ENCODE measurements at regions not wholly inside any gene's neighbourhood (a gene's known extent, or its start where the extent isn't known, plus 50 kb on each side); places are given as distances from the start of the nearest gene placed in this dataset.

DNA sequence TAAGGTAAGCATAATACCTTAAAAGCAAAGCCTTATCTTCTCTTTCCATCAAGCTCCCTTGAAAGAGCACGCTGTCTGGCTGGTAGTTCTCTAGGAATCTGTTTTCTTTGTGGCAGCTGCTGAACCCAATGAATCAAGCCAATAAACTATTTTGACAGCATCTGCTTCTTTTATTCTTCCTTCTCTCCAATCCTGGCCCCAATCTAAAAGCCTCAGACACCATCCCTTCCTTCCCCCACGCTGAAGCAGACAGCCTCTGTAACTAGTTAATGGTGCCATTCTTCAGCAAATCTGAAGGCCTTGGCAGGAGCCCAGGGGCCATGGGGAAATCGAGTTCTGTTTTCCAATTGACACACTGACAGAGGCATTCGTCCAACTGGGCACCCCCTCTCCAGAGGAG lies 186.6 kb upstream of the LYZL1 start:
- TF ChIP-seq YY1 (IDR thresholded peaks at IDR 0.05; ENCODE audit: extremely low read depth, insufficient replicate concordance, low read depth, low read length) (no peak), EZH2 (IDR thresholded peaks at IDR 0.05) (no peak), POLR2A (IDR thresholded peaks at IDR 0.05; ENCODE audit: borderline replicate concordance, extremely low read depth, insufficient read depth, insufficient read length) (no peak), TCF7L2 (IDR thresholded peaks at IDR 0.05; ENCODE audit: borderline replicate concordance, extremely low read depth, insufficient read depth, insufficient read length) (no peak), CEBPB (IDR thresholded peaks at IDR 0.05; ENCODE audit: low read depth) (no peak)
- TF ChIP-seq, protein P1, sequence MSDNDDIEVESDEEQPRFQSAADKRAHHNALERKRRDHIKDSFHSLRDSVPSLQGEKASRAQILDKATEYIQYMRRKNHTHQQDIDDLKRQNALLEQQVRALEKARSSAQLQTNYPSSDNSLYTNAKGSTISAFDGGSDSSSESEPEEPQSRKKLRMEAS (IDR thresholded peaks at IDR 0.05) = no peak
- TF ChIP-seq, protein P2, sequence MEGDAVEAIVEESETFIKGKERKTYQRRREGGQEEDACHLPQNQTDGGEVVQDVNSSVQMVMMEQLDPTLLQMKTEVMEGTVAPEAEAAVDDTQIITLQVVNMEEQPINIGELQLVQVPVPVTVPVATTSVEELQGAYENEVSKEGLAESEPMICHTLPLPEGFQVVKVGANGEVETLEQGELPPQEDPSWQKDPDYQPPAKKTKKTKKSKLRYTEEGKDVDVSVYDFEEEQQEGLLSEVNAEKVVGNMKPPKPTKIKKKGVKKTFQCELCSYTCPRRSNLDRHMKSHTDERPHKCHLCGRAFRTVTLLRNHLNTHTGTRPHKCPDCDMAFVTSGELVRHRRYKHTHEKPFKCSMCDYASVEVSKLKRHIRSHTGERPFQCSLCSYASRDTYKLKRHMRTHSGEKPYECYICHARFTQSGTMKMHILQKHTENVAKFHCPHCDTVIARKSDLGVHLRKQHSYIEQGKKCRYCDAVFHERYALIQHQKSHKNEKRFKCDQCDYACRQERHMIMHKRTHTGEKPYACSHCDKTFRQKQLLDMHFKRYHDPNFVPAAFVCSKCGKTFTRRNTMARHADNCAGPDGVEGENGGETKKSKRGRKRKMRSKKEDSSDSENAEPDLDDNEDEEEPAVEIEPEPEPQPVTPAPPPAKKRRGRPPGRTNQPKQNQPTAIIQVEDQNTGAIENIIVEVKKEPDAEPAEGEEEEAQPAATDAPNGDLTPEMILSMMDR (IDR thresholded peaks at IDR 0.05 in 2 of 3, conservative IDR thresholded peaks at IDR 0.05 in 1 of 3; ENCODE audit: borderline replicate concordance in 1 of 3, insufficient read depth in 1 of 3, low read depth in 2 of 3, low read length in 2 of 3) = no peak
- TF ChIP-seq, protein P3, sequence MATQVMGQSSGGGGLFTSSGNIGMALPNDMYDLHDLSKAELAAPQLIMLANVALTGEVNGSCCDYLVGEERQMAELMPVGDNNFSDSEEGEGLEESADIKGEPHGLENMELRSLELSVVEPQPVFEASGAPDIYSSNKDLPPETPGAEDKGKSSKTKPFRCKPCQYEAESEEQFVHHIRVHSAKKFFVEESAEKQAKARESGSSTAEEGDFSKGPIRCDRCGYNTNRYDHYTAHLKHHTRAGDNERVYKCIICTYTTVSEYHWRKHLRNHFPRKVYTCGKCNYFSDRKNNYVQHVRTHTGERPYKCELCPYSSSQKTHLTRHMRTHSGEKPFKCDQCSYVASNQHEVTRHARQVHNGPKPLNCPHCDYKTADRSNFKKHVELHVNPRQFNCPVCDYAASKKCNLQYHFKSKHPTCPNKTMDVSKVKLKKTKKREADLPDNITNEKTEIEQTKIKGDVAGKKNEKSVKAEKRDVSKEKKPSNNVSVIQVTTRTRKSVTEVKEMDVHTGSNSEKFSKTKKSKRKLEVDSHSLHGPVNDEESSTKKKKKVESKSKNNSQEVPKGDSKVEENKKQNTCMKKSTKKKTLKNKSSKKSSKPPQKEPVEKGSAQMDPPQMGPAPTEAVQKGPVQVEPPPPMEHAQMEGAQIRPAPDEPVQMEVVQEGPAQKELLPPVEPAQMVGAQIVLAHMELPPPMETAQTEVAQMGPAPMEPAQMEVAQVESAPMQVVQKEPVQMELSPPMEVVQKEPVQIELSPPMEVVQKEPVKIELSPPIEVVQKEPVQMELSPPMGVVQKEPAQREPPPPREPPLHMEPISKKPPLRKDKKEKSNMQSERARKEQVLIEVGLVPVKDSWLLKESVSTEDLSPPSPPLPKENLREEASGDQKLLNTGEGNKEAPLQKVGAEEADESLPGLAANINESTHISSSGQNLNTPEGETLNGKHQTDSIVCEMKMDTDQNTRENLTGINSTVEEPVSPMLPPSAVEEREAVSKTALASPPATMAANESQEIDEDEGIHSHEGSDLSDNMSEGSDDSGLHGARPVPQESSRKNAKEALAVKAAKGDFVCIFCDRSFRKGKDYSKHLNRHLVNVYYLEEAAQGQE (IDR thresholded peaks at IDR 0.05; ENCODE audit: low read depth) = no peak
- TF ChIP-seq, protein P4, sequence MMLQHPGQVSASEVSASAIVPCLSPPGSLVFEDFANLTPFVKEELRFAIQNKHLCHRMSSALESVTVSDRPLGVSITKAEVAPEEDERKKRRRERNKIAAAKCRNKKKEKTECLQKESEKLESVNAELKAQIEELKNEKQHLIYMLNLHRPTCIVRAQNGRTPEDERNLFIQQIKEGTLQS (IDR thresholded peaks at IDR 0.05) = no peak

Measured in HCT116 (cell line).